ENCODE measurements at regions not wholly inside any gene's neighbourhood (a gene's known extent, or its start where the extent isn't known, plus 50 kb on each side); places are given as distances from the start of the nearest gene placed in this dataset.

DNA sequence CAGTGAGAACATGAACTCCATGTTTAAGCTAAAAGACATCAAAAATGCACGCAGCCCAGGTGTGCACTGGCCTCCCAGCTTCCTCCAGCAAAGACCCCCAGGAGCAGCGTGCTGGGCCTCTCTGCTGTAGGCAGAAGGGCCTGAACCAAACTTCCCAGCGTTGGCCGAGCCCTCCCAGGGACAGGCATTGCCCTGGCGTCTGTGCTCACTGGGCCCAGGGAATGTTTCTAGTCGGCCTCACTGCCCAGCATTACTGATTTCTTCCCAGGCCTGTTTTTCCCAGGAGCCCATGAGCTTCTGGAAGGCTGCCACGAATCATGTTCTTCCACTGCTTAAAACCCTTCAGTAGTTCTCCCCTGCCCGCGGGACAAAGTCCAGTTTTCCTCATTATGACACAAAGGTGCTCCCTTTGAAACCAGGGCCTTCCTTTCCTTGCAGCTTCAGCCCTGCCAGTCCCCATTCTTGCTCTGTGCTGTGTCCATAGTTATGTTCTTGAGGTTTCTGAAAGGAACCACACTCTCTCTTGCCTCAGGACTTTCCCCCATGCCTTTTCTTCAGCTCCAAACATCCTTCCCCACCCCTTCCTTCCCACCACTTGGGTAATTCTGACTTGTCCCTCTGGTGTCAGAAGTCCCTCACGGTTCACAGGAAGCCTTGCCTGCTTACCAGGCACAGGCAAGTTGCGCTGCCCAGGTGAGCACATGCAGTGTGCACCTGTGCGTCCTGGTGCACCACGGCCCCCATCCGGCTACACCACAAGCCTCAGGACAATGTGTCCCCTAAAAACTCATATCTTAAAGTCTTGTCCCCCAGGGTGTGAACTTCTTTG is 93.4 kb upstream of the ENPP6 start:
- TF ChIP-seq REST (IDR thresholded peaks at IDR 0.05) (no peak), KDM1A (IDR thresholded peaks at IDR 0.05; ENCODE audit: low read depth) (no peak), RARB (CRISPR knock-in tag; IDR thresholded peaks at IDR 0.05) (no peak), CTCF (IDR thresholded peaks at IDR 0.05) (no peak), NPAS2 (CRISPR knock-in tag; IDR thresholded peaks at IDR 0.05; ENCODE audit: borderline replicate concordance) (no peak), RCOR1 (IDR thresholded peaks at IDR 0.05; ENCODE audit: low read depth, low read length) (no peak), SREBF2 (IDR thresholded peaks at IDR 0.05) (no peak)

Data from A549 (cell line).